ENCODE measurements at regions not wholly inside any gene's neighbourhood (a gene's known extent, or its start where the extent isn't known, plus 50 kb on each side); places are given as distances from the start of the nearest gene placed in this dataset.

DNA sequence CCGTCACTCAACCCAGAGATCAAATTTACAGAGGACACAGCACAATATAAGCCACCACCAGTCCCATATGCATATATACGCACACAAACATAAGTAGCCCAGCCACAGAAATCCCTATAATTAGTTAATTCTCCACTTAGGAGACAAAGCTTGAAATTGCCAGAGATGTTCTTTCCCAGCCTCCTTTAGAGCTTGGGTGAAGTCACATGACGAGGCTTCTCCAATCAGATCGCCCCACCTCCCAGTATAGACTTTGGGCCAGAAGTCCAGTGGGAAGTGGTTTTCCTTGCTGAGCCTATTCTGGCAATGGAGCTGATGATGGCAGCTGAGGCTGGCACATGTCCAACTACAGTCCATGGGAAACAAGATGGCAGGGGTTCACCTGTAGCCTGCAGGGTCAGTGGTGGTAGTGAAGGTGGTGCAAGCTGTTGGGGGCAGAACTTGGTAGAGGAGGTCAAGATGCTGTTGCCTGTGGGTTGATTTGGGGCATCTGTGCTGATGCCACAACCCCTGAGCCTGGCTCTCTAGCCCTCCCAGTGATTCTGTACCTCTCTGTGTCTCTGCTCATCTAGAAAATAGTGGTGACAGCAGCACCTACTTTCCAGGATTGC, 535.9 kb downstream of the MATN1 start:
- DNase-seq (ENCODE audit: low read depth), result no peak
- Histone ChIP-seq H4K20me1 (ENCODE audit: insufficient read depth, low read length) (no peaks in the 10 kb centered on the region), H3K27me3 (ENCODE audit: insufficient read depth, low read length) (no peaks in the 10 kb centered on the region), H3K4me3 (ENCODE audit: insufficient read depth, low read depth, low read length) (no peak overlapping the region), H3K9me3 (ENCODE audit: insufficient read depth, low read depth, low read length) (no peaks in the 10 kb centered on the region), H3K4me2 (ENCODE audit: low read length) (no peak overlapping the region), H3K79me2 (ENCODE audit: insufficient read depth, low read length) (no peaks in the 10 kb centered on the region), H3K27ac (ENCODE audit: low read depth, low read length) (no peak overlapping the region), H3K36me3 (ENCODE audit: insufficient read depth, low read length) (no peaks in the 10 kb centered on the region), H3K9ac (ENCODE audit: low read length) (no peak overlapping the region), H2AFZ (ENCODE audit: low read depth, low read length) (no peak overlapping the region), H3K4me1 (ENCODE audit: insufficient read depth, low read length) (no peaks in the 10 kb centered on the region)
- peaks cover 1% of the 10 kb centered on the region for H3K9me3 Mint-ChIP-seq (ENCODE audit: unreplicated experiment)
- no peak for TF ChIP-seq EZH2 (IDR thresholded peaks at IDR 0.05; ENCODE audit: insufficient read depth, low read length)
- TF ChIP-seq CTCF (IDR thresholded peaks at IDR 0.05; ENCODE audit: insufficient read depth, low read depth, low read length), result no peak
- H3K27me3 Mint-ChIP-seq (ENCODE audit: low read depth, unreplicated experiment), result peaks cover 35% of the 10 kb centered on the region
- H3K36me3 Mint-ChIP-seq (ENCODE audit: low read depth, unreplicated experiment), result no peaks in the 10 kb centered on the region
- no peak overlapping the region for H3K27ac Mint-ChIP-seq (ENCODE audit: unreplicated experiment)
- no peak for FAIRE-seq
- peaks cover 5% of the 10 kb centered on the region for H3K4me1 Mint-ChIP-seq (ENCODE audit: low read depth, unreplicated experiment)
- no peak overlapping the region for H3K4me3 Mint-ChIP-seq (ENCODE audit: unreplicated experiment)

DNA sequence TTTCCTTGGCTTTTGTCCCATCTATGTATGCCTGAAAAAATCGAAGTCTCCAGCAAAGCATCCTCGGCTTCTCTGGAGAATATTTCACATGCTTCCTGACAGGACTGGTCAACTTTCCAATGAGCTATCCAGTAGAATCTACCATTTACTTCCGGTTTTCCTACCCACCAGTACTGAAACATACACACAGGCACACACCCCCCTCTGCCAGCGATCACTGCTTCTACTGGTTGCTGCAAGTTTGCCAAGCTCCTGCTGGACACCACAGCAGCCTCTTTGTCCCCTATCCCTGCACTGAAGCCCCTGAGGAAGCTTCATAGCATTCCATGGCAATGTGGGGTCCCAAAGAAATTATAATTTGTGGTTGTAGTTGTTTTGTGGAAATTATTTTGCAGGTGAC, 536.8 kb downstream of the MATN1 start:
- H3K27ac ChIP-seq (ENCODE audit: low read depth, low read length), result no peak overlapping the region
- no peaks in the 10 kb centered on the region for H4K20me1 ChIP-seq (ENCODE audit: insufficient read depth, low read length)
- no peak for FAIRE-seq
- no peak for TF ChIP-seq CTCF (IDR thresholded peaks at IDR 0.05; ENCODE audit: insufficient read depth, low read depth, low read length)
- TF ChIP-seq EZH2 (IDR thresholded peaks at IDR 0.05; ENCODE audit: insufficient read depth, low read length), result no peak
- no peaks in the 10 kb centered on the region for H3K9me3 ChIP-seq (ENCODE audit: insufficient read depth, low read depth, low read length)
- no peaks in the 10 kb centered on the region for H3K36me3 ChIP-seq (ENCODE audit: insufficient read depth, low read length)
- H3K9ac ChIP-seq (ENCODE audit: low read length), result no peak overlapping the region
- no peak overlapping the region for H3K27ac Mint-ChIP-seq (ENCODE audit: unreplicated experiment)
- H3K4me2 ChIP-seq (ENCODE audit: low read length), result no peak overlapping the region
- no peak overlapping the region for H2AFZ ChIP-seq (ENCODE audit: low read depth, low read length)
- no peaks in the 10 kb centered on the region for H3K36me3 Mint-ChIP-seq (ENCODE audit: low read depth, unreplicated experiment)
- no peaks in the 10 kb centered on the region for H3K79me2 ChIP-seq (ENCODE audit: insufficient read depth, low read length)
- H3K9me3 Mint-ChIP-seq (ENCODE audit: unreplicated experiment), result peaks cover 1% of the 10 kb centered on the region
- no peak overlapping the region for H3K4me3 ChIP-seq (ENCODE audit: insufficient read depth, low read depth, low read length)
- H3K4me1 ChIP-seq (ENCODE audit: insufficient read depth, low read length), result no peaks in the 10 kb centered on the region
- no peak overlapping the region for H3K4me3 Mint-ChIP-seq (ENCODE audit: unreplicated experiment)
- H3K27me3 ChIP-seq (ENCODE audit: insufficient read depth, low read length), result no peaks in the 10 kb centered on the region
- H3K4me1 Mint-ChIP-seq (ENCODE audit: low read depth, unreplicated experiment), result peaks cover 5% of the 10 kb centered on the region
- peaks cover 44% of the 10 kb centered on the region for H3K27me3 Mint-ChIP-seq (ENCODE audit: low read depth, unreplicated experiment)
- DNase-seq (ENCODE audit: low read depth), result no peak

DNA sequence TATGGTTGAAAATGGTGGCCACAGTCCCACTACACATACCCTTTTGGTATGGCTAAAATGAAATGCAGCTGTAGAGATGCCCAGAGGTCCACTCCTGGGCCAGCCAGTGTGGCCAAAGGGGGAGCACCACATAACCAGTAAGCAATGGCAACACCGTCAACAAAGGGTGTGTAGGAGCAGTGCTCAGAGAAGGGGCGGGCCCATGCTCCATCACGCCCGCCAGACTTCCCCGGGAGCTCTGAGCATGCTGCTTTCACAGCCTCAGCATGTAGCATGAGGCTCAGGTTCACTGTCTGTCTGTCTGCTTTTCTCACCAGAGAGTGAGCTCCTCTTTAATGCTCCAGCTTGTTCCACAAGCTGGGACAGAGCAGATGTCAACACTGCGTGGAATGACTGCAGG, 537.6 kb downstream of the MATN1 start:
- Histone ChIP-seq H3K36me3 (ENCODE audit: insufficient read depth, low read length) (no peaks in the 10 kb centered on the region), H3K9me3 (ENCODE audit: insufficient read depth, low read depth, low read length) (no peaks in the 10 kb centered on the region), H3K4me3 (ENCODE audit: insufficient read depth, low read depth, low read length) (no peak overlapping the region), H4K20me1 (ENCODE audit: insufficient read depth, low read length) (no peaks in the 10 kb centered on the region), H3K27me3 (ENCODE audit: insufficient read depth, low read length) (no peaks in the 10 kb centered on the region), H3K4me2 (ENCODE audit: low read length) (no peak overlapping the region), H3K9ac (ENCODE audit: low read length) (no peak overlapping the region), H3K4me1 (ENCODE audit: insufficient read depth, low read length) (no peaks in the 10 kb centered on the region), H3K27ac (ENCODE audit: low read depth, low read length) (no peak overlapping the region), H3K79me2 (ENCODE audit: insufficient read depth, low read length) (no peaks in the 10 kb centered on the region), H2AFZ (ENCODE audit: low read depth, low read length) (no peak overlapping the region)
- Mint-ChIP-seq H3K27me3 (ENCODE audit: low read depth, unreplicated experiment) (peaks cover 42% of the 10 kb centered on the region), H3K9me3 (ENCODE audit: unreplicated experiment) (peaks cover 1% of the 10 kb centered on the region), H3K27ac (ENCODE audit: unreplicated experiment) (no peak overlapping the region), H3K4me1 (ENCODE audit: low read depth, unreplicated experiment) (peaks cover under 1% of the 10 kb centered on the region), H3K4me3 (ENCODE audit: unreplicated experiment) (no peak overlapping the region), H3K36me3 (ENCODE audit: low read depth, unreplicated experiment) (no peaks in the 10 kb centered on the region)
- FAIRE-seq (no peak), DNase-seq (ENCODE audit: low read depth) (no peak)
- TF ChIP-seq EZH2 (IDR thresholded peaks at IDR 0.05; ENCODE audit: insufficient read depth, low read length) (no peak), CTCF (IDR thresholded peaks at IDR 0.05; ENCODE audit: insufficient read depth, low read depth, low read length) (no peak)
